Naive thymus-derived CD4-positive, alpha-beta T cell (primary cell): ENCODE measurements at regions not wholly inside any gene's neighbourhood (a gene's known extent, or its start where the extent isn't known, plus 50 kb on each side); places are given as distances from the start of the nearest gene placed in this dataset.
A peak's percentile ranks its signal among the peaks of the same experiment; 100 is the strongest.

Experiments
- ATAC-seq: fragments of 150-1000 bp; cut with Tn5 transposase; 2 replicates; pipeline ENCODE4 v1.10.0; 2021; ENCODE audit warnings: mild to moderate bottlenecking, moderate library complexity
- CTCF ChIA-PET: fragments of 350-600 bp; sonication (Branson Sonifier 250); formaldehyde crosslinking; loops from one replicate; lab custom pipeline; 2021; ENCODE audit warnings: antibody characterized with exemption; lab: Charles Lee
- POLR2A ChIA-PET: fragments of 350-600 bp; sonication (Branson Sonifier 250); formaldehyde crosslinking; loops from one replicate; lab custom pipeline; 2021; ENCODE audit warnings: antibody characterized with exemption, inconsistent platforms; lab: Charles Lee
- DNase-seq, 9 donors: peaks; one replicate each; pipeline versions ENCODE4 v3.0.0 to v3.0.0-alpha.2; 2020 to 2022; ENCODE audit warnings: mixed read lengths in 1 of 9
- H3K27ac ChIP-seq: one replicate; pipeline ENCODE4 v1.7.0; 2013; ENCODE audit warnings: mild to moderate bottlenecking, low read depth, low read length, moderate library complexity
- H3K27me3 ChIP-seq, 2 donors: one replicate each; pipeline ENCODE4 v1.7.0; 2013; ENCODE audit warnings: low read length in 2 of 2, mild to moderate bottlenecking in 2 of 2, moderate library complexity in 2 of 2; ENCODE audit not compliant: control insufficient read depth in 2 of 2, insufficient read depth in 2 of 2
- H3K36me3 ChIP-seq, 3 experiments: 1 replicate in 2 of 3; 2 replicates in 1 of 3; pipeline ENCODE4 v1.7.0; 2013; ENCODE audit warnings: low read length in 3 of 3, mild to moderate bottlenecking in 3 of 3, moderate library complexity in 1 of 3; ENCODE audit not compliant: insufficient read depth in 3 of 3, control insufficient read depth in 2 of 3
- H3K4me1 ChIP-seq, 2 donors: one replicate each; pipeline ENCODE4 v1.7.0; 2013; ENCODE audit warnings: low read length in 2 of 2, mild to moderate bottlenecking in 2 of 2, moderate library complexity in 1 of 2; ENCODE audit not compliant: control insufficient read depth in 2 of 2, insufficient read depth in 2 of 2
- H3K4me3 ChIP-seq: 2 replicates; pipeline ENCODE4 v1.7.0; 2013; ENCODE audit warnings: mild to moderate bottlenecking, low read length
- H3K9me3 ChIP-seq, 3 experiments: 1 replicate in 2 of 3; 2 replicates in 1 of 3; pipeline ENCODE4 v1.7.0; 2013; ENCODE audit warnings: low read length in 3 of 3; ENCODE audit not compliant: control insufficient read depth in 2 of 3
- H3K27ac Mint-ChIP-seq, 9 donors: one replicate each; pipeline ENCODE4 v1.8.0; 2020 to 2022; ENCODE audit warnings: mixed read lengths in 9 of 9, mild to moderate bottlenecking in 8 of 9, moderate library complexity in 5 of 9, inconsistent platforms in 2 of 9
- H3K27me3 Mint-ChIP-seq, 5 donors: one replicate each; pipeline ENCODE4 v1.8.0; 2021 to 2022; ENCODE audit warnings: mixed read lengths in 5 of 5, mild to moderate bottlenecking in 1 of 5
- H3K36me3 Mint-ChIP-seq, 5 donors: one replicate each; pipeline ENCODE4 v1.8.0; 2020 to 2022; ENCODE audit warnings: mixed read lengths in 5 of 5, mild to moderate bottlenecking in 3 of 5, inconsistent platforms in 1 of 5
- H3K4me1 Mint-ChIP-seq, 7 donors: one replicate each; pipeline ENCODE4 v1.8.0; 2020 to 2022; ENCODE audit warnings: mixed read lengths in 7 of 7, mild to moderate bottlenecking in 3 of 7, inconsistent platforms in 1 of 7
- H3K4me3 Mint-ChIP-seq, 10 donors: one replicate each; pipeline ENCODE4 v1.8.0; 2020 to 2022; ENCODE audit warnings: mild to moderate bottlenecking in 10 of 10, mixed read lengths in 10 of 10, moderate library complexity in 6 of 10, inconsistent platforms in 2 of 10
- H3K9me3 Mint-ChIP-seq, 11 donors: one replicate each; pipeline ENCODE4 v1.8.0; 2020 to 2022; ENCODE audit warnings: mixed read lengths in 11 of 11, mild to moderate bottlenecking in 4 of 11, inconsistent platforms in 1 of 11, moderate library complexity in 1 of 11
- intact Hi-C, 2 donors: fragments of 100-400 bp; cut with micrococcal nuclease; formaldehyde crosslinking; loops; one replicate each; pipeline ENCODE4 v1.15.1; 2023

- H3K36me3 ChIP-seq, result no peaks in the 10 kb centered on the region
- intact Hi-C loops, result no loop called here
- no peaks in the 10 kb centered on the region for H3K4me1 ChIP-seq
- no peaks in the 10 kb centered on the region for H3K9me3 ChIP-seq
- H3K27me3 Mint-ChIP-seq, result no peaks in the 10 kb centered on the region
- no peak overlapping the region for H3K4me3 ChIP-seq
- H3K4me1 Mint-ChIP-seq, result peaks cover 9 to 26% (median 22%) of the 10 kb centered on the region in 7 donors
- peak overlapping the region in 2 of 9 donors; percentile 11 to 90 for H3K27ac Mint-ChIP-seq
- no peaks in the 10 kb centered on the region for H3K9me3 Mint-ChIP-seq
- no peak overlapping the region for H3K4me3 Mint-ChIP-seq
- H3K36me3 Mint-ChIP-seq, result peaks cover 0 to 3% (median 0%) of the 10 kb centered on the region in 5 donors
- ChIA-PET POLR2A (no interaction called here), CTCF (interaction anchor here (1.6 kb wide), 1 partner anchor 151 kb away, joined by 4 read pairs; no protein-coding TSS in a partner anchor)
- DNase-seq (no peak), ATAC-seq (no peak)
- no peak overlapping the region for H3K27ac ChIP-seq
- no peaks in the 10 kb centered on the region for H3K27me3 ChIP-seq
These were observed 148.1 kb downstream of the ZFP36L2 start for GRCh38 chr2:43078301-43078700.

GRCh38 chr2:43077876-43078275 is 148.5 kb downstream of the ZFP36L2 start:
- CTCF ChIA-PET, result interaction anchor here (1.6 kb wide), 1 partner anchor 152 kb away, joined by 4 read pairs; no protein-coding TSS in a partner anchor
- POLR2A ChIA-PET, result no interaction called here

GRCh38 chr2:43076676-43077075 is 149.7 kb downstream of the ZFP36L2 start:
- intact Hi-C loops, result no loop called here
- Histone ChIP-seq H3K27me3 (no peaks in the 10 kb centered on the region), H3K4me3 (no peak overlapping the region), H3K27ac (no peak overlapping the region), H3K9me3 (no peaks in the 10 kb centered on the region), H3K36me3 (no peaks in the 10 kb centered on the region), H3K4me1 (no peaks in the 10 kb centered on the region)
- H3K27ac Mint-ChIP-seq, result peak overlapping the region in 2 of 9 donors; percentile 9 to 41
- no peaks in the 10 kb centered on the region for H3K27me3 Mint-ChIP-seq
- DNase-seq (no peak), ATAC-seq (no peak)
- H3K36me3 Mint-ChIP-seq, result peaks cover 0 to 3% (median 0%) of the 10 kb centered on the region in 5 donors
- no peaks in the 10 kb centered on the region for H3K9me3 Mint-ChIP-seq
- H3K4me1 Mint-ChIP-seq, result peaks cover 7 to 23% (median 17%) of the 10 kb centered on the region in 7 donors
- CTCF ChIA-PET, result interaction anchor here (0.5 to 1.6 kb wide), 2 partner anchors 153 to 194 kb away, joined by 3 to 4 read pairs; no protein-coding TSS in a partner anchor
- POLR2A ChIA-PET, result no interaction called here
- H3K4me3 Mint-ChIP-seq, result no peak overlapping the region

More at GRCh38 chr2:43077876-43078275, 148.5 kb downstream of the ZFP36L2 start:
- no peak overlapping the region for H3K4me3 Mint-ChIP-seq
- no peaks in the 10 kb centered on the region for H3K4me1 ChIP-seq
- no peak overlapping the region for H3K4me3 ChIP-seq
- H3K27me3 ChIP-seq, result no peaks in the 10 kb centered on the region
- ATAC-seq (no peak), DNase-seq (no peak)
- peaks cover 0 to 3% (median 0%) of the 10 kb centered on the region in 5 donors for H3K36me3 Mint-ChIP-seq
- no peak overlapping the region for H3K27ac ChIP-seq
- peak overlapping the region in 5 of 9 donors; percentile 1 to 16 (median 5) for H3K27ac Mint-ChIP-seq
- intact Hi-C loops, result no loop called here
- no peaks in the 10 kb centered on the region for H3K9me3 ChIP-seq
- H3K4me1 Mint-ChIP-seq, result peaks cover 9 to 23% (median 18%) of the 10 kb centered on the region in 7 donors
- H3K9me3 Mint-ChIP-seq, result no peaks in the 10 kb centered on the region
- H3K27me3 Mint-ChIP-seq, result no peaks in the 10 kb centered on the region
- no peaks in the 10 kb centered on the region for H3K36me3 ChIP-seq

- Mint-ChIP-seq H3K9me3 (no peaks in the 10 kb centered on the region), H3K4me3 (no peak overlapping the region), H3K27me3 (no peaks in the 10 kb centered on the region), H3K36me3 (peaks cover 0 to 3% (median 0%) of the 10 kb centered on the region in 5 donors), H3K27ac (peak overlapping the region in 3 of 9 donors; percentile 9 to 53 (median 41)), H3K4me1 (peaks cover 4 to 19% (median 16%) of the 10 kb centered on the region in 7 donors)
- no peaks in the 10 kb centered on the region for H3K9me3 ChIP-seq
- H3K27ac ChIP-seq, result no peak overlapping the region
- CTCF ChIA-PET, result no interaction called here
- no peaks in the 10 kb centered on the region for H3K36me3 ChIP-seq
- no peaks in the 10 kb centered on the region for H3K27me3 ChIP-seq
- no peaks in the 10 kb centered on the region for H3K4me1 ChIP-seq
- no peak for DNase-seq
- no peak overlapping the region for H3K4me3 ChIP-seq
- no peak for ATAC-seq
- POLR2A ChIA-PET, result no interaction called here
- intact Hi-C loops, result no loop called here
These were observed 150.4 kb downstream of the ZFP36L2 start for GRCh38 chr2:43075811-43076585.

GRCh38 chr2:43075054-43075593 is 151.3 kb downstream of the ZFP36L2 start:
- DNase-seq (no peak), ATAC-seq (no peak)
- Histone ChIP-seq H3K9me3 (no peaks in the 10 kb centered on the region), H3K27me3 (no peaks in the 10 kb centered on the region), H3K4me1 (no peaks in the 10 kb centered on the region), H3K27ac (no peak overlapping the region), H3K4me3 (no peak overlapping the region), H3K36me3 (no peaks in the 10 kb centered on the region)
- Mint-ChIP-seq H3K27ac (peak overlapping the region in 1 of 9 donors; percentile 17), H3K4me3 (no peak overlapping the region), H3K27me3 (no peaks in the 10 kb centered on the region), H3K36me3 (peaks cover 0 to 3% (median 0%) of the 10 kb centered on the region in 5 donors), H3K4me1 (peaks cover 1 to 15% (median 13%) of the 10 kb centered on the region in 7 donors), H3K9me3 (no peaks in the 10 kb centered on the region)
- ChIA-PET CTCF (no interaction called here), POLR2A (no interaction called here)
- intact Hi-C loops, result no loop called here

- no peak overlapping the region for H3K27ac ChIP-seq
- Mint-ChIP-seq H3K9me3 (no peaks in the 10 kb centered on the region), H3K4me1 (peaks cover 0 to 10% (median 8%) of the 10 kb centered on the region in 7 donors), H3K36me3 (peaks cover 0 to 3% (median 0%) of the 10 kb centered on the region in 5 donors), H3K4me3 (no peak overlapping the region), H3K27ac (no peak overlapping the region), H3K27me3 (no peaks in the 10 kb centered on the region)
- H3K27me3 ChIP-seq, result no peaks in the 10 kb centered on the region
- H3K36me3 ChIP-seq, result no peaks in the 10 kb centered on the region
- no peak for DNase-seq
- no peaks in the 10 kb centered on the region for H3K9me3 ChIP-seq
- intact Hi-C loops, result no loop called here
- H3K4me1 ChIP-seq, result no peaks in the 10 kb centered on the region
- ChIA-PET POLR2A (no interaction called here), CTCF (no interaction called here)
- H3K4me3 ChIP-seq, result no peak overlapping the region
- no peak for ATAC-seq
These were observed 151.8 kb downstream of the ZFP36L2 start for GRCh38 chr2:43074592-43075053.
